ENCODE measurements at regions not wholly inside any gene's neighbourhood (a gene's known extent, or its start where the extent isn't known, plus 50 kb on each side); places are given as distances from the start of the nearest gene placed in this dataset.
"Not testable (repeated sequence)": the region's sequence is repeated elsewhere in the genome, so short reads cannot be mapped to it uniquely, and the experiment has no call there.

DNA sequence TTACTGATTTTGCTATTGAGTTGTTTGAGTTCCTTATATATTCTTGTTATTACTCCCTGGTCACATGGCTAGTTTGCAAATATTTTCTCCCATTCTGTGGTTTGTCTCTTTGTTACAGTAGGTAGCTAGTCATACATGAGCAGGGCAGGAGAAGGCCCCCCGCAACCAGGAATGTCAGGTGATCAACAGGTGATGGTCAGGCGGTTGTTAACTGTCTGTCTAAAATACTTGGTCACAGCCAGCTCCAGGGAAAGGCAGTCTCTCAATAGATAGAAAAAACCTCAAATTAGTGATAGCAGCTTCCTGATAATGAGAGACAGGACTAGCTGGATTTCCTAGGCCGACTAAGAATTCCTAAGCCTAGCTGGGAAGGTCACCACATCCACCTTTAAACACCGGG lies 217.9 kb downstream of the RHOU start:
- Histone ChIP-seq H3K4me1 (ENCODE audit: insufficient read depth) (peaks cover 22% of the 10 kb centered on the region), H4K20me1 (ENCODE audit: insufficient read depth, poor library complexity, severe bottlenecking) (no peaks in the 10 kb centered on the region), H2AFZ (no peak overlapping the region), H3K9me2 (replicated peaks; ENCODE audit: insufficient read depth) (no peaks in the 10 kb centered on the region), H3K4me3 (no peak overlapping the region), H3K79me2 (no peaks in the 10 kb centered on the region), H3K9me3 (ENCODE audit: low read depth) (peaks cover 7% of the 10 kb centered on the region), H3K4me2 (no peak overlapping the region), H3K27ac (peak overlapping the region; percentile 11), H3K36me3 (replicated peaks; ENCODE audit: insufficient read depth, low read depth) (no peaks in the 10 kb centered on the region), H3K27me3 (no peaks in the 10 kb centered on the region)
- DNase-seq (ENCODE audit: low spot score) = no peak
- 63% methylated on average over 4 of the region's 4 CpGs for WGBS (ENCODE audit: low lambda C conversion rate, missing lambda C conversion rate)
- TF ChIP-seq EZH2phosphoT487 (IDR thresholded peaks at IDR 0.05; ENCODE audit: low read depth, severe bottlenecking, unreplicated experiment) (no peak), EZH2 (IDR thresholded peaks at IDR 0.05; ENCODE audit: borderline replicate concordance) (no peak)
- TF ChIP-seq, protein P1, sequence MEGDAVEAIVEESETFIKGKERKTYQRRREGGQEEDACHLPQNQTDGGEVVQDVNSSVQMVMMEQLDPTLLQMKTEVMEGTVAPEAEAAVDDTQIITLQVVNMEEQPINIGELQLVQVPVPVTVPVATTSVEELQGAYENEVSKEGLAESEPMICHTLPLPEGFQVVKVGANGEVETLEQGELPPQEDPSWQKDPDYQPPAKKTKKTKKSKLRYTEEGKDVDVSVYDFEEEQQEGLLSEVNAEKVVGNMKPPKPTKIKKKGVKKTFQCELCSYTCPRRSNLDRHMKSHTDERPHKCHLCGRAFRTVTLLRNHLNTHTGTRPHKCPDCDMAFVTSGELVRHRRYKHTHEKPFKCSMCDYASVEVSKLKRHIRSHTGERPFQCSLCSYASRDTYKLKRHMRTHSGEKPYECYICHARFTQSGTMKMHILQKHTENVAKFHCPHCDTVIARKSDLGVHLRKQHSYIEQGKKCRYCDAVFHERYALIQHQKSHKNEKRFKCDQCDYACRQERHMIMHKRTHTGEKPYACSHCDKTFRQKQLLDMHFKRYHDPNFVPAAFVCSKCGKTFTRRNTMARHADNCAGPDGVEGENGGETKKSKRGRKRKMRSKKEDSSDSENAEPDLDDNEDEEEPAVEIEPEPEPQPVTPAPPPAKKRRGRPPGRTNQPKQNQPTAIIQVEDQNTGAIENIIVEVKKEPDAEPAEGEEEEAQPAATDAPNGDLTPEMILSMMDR (IDR thresholded peaks at IDR 0.05; ENCODE audit: poor library complexity) = no peak

DNA sequence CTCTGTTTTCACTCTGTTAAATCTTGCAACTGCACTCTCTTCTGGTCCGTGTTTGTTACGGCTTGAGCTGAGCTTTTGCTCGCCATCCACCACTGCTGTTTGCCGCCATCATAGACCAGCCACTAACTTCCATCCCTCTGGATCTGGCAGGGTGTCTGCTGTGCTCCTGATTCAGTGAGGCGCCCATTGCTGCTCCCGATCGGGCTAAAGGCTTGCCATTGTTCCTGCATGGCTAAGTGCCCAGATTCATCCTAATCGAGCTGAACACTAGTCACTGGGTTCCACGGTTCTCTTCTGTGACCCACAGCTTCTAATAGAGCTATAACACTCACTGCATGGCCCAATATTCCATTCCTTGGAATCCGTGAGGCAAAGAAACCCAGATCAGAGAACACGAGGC lies 218.5 kb downstream of the RHOU start:
- not testable (repeated sequence) for H3K4me3 ChIP-seq; H3K79me2 ChIP-seq; H3K27me3 ChIP-seq; H3K27ac ChIP-seq; H2AFZ ChIP-seq; DNase-seq (ENCODE audit: low spot score); H3K9me3 ChIP-seq (ENCODE audit: low read depth); H3K9me2 ChIP-seq (replicated peaks; ENCODE audit: insufficient read depth); H3K4me2 ChIP-seq; H3K36me3 ChIP-seq (replicated peaks; ENCODE audit: insufficient read depth, low read depth); H4K20me1 ChIP-seq (ENCODE audit: insufficient read depth, poor library complexity, severe bottlenecking)
- 95% methylated on average over 11 of the region's 11 CpGs for WGBS (ENCODE audit: low lambda C conversion rate, missing lambda C conversion rate)
- peaks cover 28% of the 10 kb centered on the region for H3K4me1 ChIP-seq (ENCODE audit: insufficient read depth)

DNA sequence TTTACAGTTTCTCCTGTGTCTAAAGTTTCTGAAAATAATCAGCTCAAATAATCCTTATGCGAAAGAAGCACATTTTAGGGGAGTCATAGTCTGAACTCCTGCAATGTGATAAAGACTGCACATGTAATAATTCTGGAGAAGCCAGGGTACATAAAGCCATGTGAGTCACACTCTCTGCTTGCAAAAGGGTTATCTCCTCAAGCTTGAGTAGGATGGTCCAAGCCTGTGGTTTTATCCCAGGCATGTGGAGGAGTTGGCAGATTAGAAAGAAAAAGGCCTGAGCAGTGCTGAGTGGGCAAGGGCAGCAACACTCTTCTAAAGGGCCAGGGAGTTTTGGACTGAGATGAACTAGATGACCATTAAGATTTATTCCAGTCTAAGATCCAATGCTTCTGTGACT lies 220.4 kb downstream of the RHOU start:
- Histone ChIP-seq H4K20me1 (ENCODE audit: insufficient read depth, poor library complexity, severe bottlenecking) (no peaks in the 10 kb centered on the region), H3K79me2 (no peaks in the 10 kb centered on the region), H3K36me3 (replicated peaks; ENCODE audit: insufficient read depth, low read depth) (no peaks in the 10 kb centered on the region), H3K27me3 (no peaks in the 10 kb centered on the region), H3K9me3 (ENCODE audit: low read depth) (peaks cover 7% of the 10 kb centered on the region), H3K9me2 (replicated peaks; ENCODE audit: insufficient read depth) (no peaks in the 10 kb centered on the region), H3K4me3 (no peak overlapping the region), H3K4me1 (ENCODE audit: insufficient read depth) (peaks cover 28% of the 10 kb centered on the region), H3K4me2 (no peak overlapping the region), H3K27ac (peak overlapping the region; percentile 57), H2AFZ (no peak overlapping the region)
- peak; percentile 60 for DNase-seq (ENCODE audit: low spot score)
- TF ChIP-seq EZH2 (IDR thresholded peaks at IDR 0.05; ENCODE audit: borderline replicate concordance) (no peak), EZH2phosphoT487 (IDR thresholded peaks at IDR 0.05; ENCODE audit: low read depth, severe bottlenecking, unreplicated experiment) (no peak)
- TF ChIP-seq, protein P1 (IDR thresholded peaks at IDR 0.05; ENCODE audit: poor library complexity) = no peak
- WGBS (ENCODE audit: low lambda C conversion rate, missing lambda C conversion rate) = 67% methylated on average over 1 of the region's 1 CpG

DNA sequence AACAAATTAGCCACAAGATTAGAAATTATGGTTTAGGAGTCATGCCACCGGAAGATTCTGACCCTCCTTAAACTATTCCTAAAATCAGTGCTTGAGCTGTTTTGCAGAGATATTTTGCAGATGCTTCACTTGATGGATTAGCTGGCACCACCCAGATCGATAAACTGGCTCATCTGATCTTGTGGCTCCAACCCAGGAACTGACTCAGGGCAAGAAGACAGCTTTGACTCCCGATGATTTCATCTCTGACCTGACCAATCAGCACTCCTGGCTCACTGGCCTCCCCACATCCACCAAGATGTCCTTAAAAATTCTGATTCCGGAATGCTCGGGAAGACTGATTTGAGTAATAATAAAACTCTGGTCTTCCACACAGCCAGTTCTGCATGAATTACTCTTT lies 221.6 kb downstream of the RHOU start:
- WGBS (ENCODE audit: low lambda C conversion rate, missing lambda C conversion rate) = 88% methylated on average over 5 of the region's 5 CpGs
- no peak overlapping the region for H3K4me2 ChIP-seq
- TF ChIP-seq EZH2phosphoT487 (IDR thresholded peaks at IDR 0.05; ENCODE audit: low read depth, severe bottlenecking, unreplicated experiment) (no peak), EZH2 (IDR thresholded peaks at IDR 0.05; ENCODE audit: borderline replicate concordance) (no peak)
- TF ChIP-seq, protein P1 (IDR thresholded peaks at IDR 0.05; ENCODE audit: poor library complexity) = no peak
- no peak for DNase-seq (ENCODE audit: low spot score)
- H4K20me1 ChIP-seq (ENCODE audit: insufficient read depth, poor library complexity, severe bottlenecking) = no peaks in the 10 kb centered on the region
- H3K9me2 ChIP-seq (replicated peaks; ENCODE audit: insufficient read depth) = no peaks in the 10 kb centered on the region
- no peak overlapping the region for H2AFZ ChIP-seq
- H3K36me3 ChIP-seq (replicated peaks; ENCODE audit: insufficient read depth, low read depth) = no peaks in the 10 kb centered on the region
- H3K9me3 ChIP-seq (ENCODE audit: low read depth) = peaks cover 7% of the 10 kb centered on the region
- no peaks in the 10 kb centered on the region for H3K27me3 ChIP-seq
- H3K79me2 ChIP-seq = no peaks in the 10 kb centered on the region
- peaks cover 28% of the 10 kb centered on the region for H3K4me1 ChIP-seq (ENCODE audit: insufficient read depth)
- H3K27ac ChIP-seq = no peak overlapping the region
- H3K4me3 ChIP-seq = no peak overlapping the region

All from hepatocyte (in vitro differentiated cells).